Activated T-helper 9 cell treated with anti-CD3 and anti-CD28 coated beads, Interleukin-2, amount 50 U/mL, for 16 hours (primary cell): ENCODE measurements at regions not wholly inside any gene's neighbourhood (a gene's known extent, or its start where the extent isn't known, plus 50 kb on each side); places are given as distances from the start of the nearest gene placed in this dataset.
A peak's percentile ranks its signal among the peaks of the same experiment; 100 is the strongest.
"Not testable (repeated sequence)": the region's sequence is repeated elsewhere in the genome, so short reads cannot be mapped to it uniquely, and the experiment has no call there.

Source experiments
- DNase-seq: peaks from one replicate; pipeline ENCODE4 v3.0.0-alpha.2; 2020; ENCODE audit warnings: low read depth

- no peak for DNase-seq
Observed at GRCh38 chr14:53285064-53285463, 131.9 kb upstream of the DDHD1 start.

GRCh38 chr14:53278602-53279506, 125.7 kb upstream of the DDHD1 start:
- DNase-seq, result no peak

GRCh38 chr14:53273671-53274072, 120.5 kb upstream of the DDHD1 start:
- no peak for DNase-seq

- DNase-seq, result no peak
Observed at GRCh38 chr14:53265025-53265424, 111.9 kb upstream of the DDHD1 start.

GRCh38 chr14:53260928-53261327, 107.8 kb upstream of the DDHD1 start:
- DNase-seq, result no peak

GRCh38 chr14:53260286-53260685, 107.2 kb upstream of the DDHD1 start:
- DNase-seq, result no peak

GRCh38 chr14:53252141-53252540, 99.0 kb upstream of the DDHD1 start:
- DNase-seq, result no peak

- DNase-seq, result no peak
Observed at GRCh38 chr14:53249059-53249458, 95.9 kb upstream of the DDHD1 start.

GRCh38 chr14:53247596-53248370, 94.7 kb upstream of the DDHD1 start:
- no peak for DNase-seq

GRCh38 chr14:53242898-53243297, 89.8 kb upstream of the DDHD1 start:
- not testable (repeated sequence) for DNase-seq

- no peak for DNase-seq
Observed at GRCh38 chr14:53237488-53237887, 84.4 kb upstream of the DDHD1 start.

GRCh38 chr14:53236708-53237107, 83.6 kb upstream of the DDHD1 start:
- DNase-seq, result no peak

GRCh38 chr14:53231171-53231570, 78.0 kb upstream of the DDHD1 start:
- no peak for DNase-seq

GRCh38 chr14:53228966-53229365, 75.8 kb upstream of the DDHD1 start:
- DNase-seq, result no peak

- no peak for DNase-seq
Observed at GRCh38 chr14:53227154-53227718, 74.1 kb upstream of the DDHD1 start.

GRCh38 chr14:53226553-53226952, 73.4 kb upstream of the DDHD1 start:
- no peak for DNase-seq

- no peak for DNase-seq
Observed at GRCh38 chr14:53220914-53221313, 67.8 kb upstream of the DDHD1 start.

GRCh38 chr14:53218161-53218560, 65.0 kb upstream of the DDHD1 start:
- no peak for DNase-seq

GRCh38 chr14:53217316-53217994, 64.3 kb upstream of the DDHD1 start:
- DNase-seq, result peak; percentile 64

GRCh38 chr14:53216955-53217315, 63.8 kb upstream of the DDHD1 start:
- not testable (repeated sequence) for DNase-seq

- not testable (repeated sequence) for DNase-seq
Observed at GRCh38 chr14:53216478-53216877, 63.4 kb upstream of the DDHD1 start.

GRCh38 chr14:53215101-53215500, 62.0 kb upstream of the DDHD1 start:
- DNase-seq, result no peak
